ENCODE measurements at regions not wholly inside any gene's neighbourhood (a gene's known extent, or its start where the extent isn't known, plus 50 kb on each side); places are given as distances from the start of the nearest gene placed in this dataset.

DNA sequence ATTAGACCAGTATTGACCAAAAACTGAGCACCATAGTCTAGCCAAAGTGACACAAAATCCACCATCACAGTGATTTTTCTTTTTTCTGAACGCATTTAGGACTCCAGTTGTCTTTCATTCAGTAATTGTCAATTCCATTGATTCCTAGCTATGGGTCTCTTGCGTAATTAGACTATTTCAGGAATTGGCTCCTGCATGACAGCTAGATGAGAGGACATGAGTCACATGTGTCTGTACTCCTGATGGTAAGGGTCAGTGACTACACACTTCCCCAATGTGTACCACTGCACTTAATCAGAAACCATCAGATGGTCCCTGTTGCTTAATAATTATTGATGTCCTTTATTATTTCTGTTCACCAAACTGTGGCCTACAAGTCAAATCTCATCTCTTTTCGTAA lies 469.5 kb downstream of the POM121L12 start:
- DNase-seq (ENCODE audit: low spot score): peak; percentile 76

- DNase-seq (ENCODE audit: low spot score): no peak
These were observed 482.9 kb downstream of the POM121L12 start for GRCh38 chr7:53518319-53518718.

DNA sequence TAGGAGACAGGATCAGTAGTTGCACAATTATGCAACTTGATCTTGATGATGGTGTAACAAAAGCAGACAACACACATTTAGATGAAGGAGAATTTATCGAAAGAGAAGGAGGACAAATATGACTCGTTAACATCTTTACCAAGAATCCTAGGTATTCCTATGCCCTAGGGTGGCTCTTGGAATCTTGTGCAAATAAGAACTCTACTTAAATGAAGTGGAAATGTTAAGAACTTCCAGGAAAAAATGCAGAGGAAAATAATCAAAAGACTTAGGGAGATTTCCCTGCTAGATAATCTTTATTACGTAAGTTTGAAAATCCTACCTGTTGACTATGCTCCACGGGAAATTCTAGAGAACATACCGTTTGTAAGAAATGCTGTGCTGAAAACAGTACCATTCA lies 485.4 kb downstream of the POM121L12 start:
- no peak for DNase-seq (ENCODE audit: low spot score)

DNA sequence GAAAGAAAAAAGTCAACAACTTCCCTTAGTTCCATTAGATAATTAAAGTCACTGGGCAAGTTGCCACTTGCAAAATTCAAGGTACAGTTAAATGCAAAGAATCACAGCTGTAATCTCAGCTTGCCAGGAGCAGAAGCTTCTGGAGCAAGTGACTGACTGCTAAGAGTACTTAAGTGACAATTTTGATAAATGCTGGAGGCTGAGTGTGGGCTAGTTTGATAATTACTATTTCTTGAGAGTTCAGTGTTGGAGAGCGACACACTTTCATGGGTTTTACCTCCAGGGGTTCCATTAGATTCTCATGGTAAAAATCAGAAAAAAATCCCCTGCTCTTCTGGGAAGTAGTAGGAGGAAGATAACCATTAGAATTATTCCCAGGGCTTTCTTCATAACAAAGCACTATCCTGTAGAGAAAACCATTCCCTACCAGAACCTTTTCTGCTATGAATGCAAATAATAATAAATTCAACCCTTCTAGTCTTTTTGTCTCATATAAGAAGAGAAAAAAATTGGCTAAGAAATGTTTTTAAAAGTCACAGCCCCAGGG lies 486.3 kb downstream of the POM121L12 start:
- no peak for DNase-seq (ENCODE audit: low spot score)

DNA sequence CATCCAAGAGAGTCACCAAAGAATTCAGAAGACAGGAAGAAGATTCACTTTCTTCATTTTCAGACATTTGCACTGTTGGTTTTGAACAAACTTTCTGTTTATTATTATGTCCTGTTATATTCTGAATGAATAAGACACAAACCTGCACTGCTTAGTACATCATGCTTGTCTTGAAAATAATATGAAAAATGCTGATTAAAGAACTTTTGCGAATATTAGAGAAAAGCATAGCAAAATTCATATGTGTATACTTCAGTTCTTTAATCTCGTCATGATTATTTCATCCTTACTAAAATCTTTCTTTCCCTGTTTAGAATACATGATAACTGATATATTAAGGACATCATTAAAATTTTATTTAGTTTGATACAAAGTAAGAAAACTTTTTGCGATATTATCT lies 504.1 kb downstream of the POM121L12 start:
- DNase-seq (ENCODE audit: low spot score): no peak

GRCh38 chr7:53541475-53541874 lies 506.0 kb downstream of the POM121L12 start:
- DNase-seq (ENCODE audit: low spot score): no peak

GRCh38 chr7:53542157-53542556 lies 506.7 kb downstream of the POM121L12 start:
- no peak for DNase-seq (ENCODE audit: low spot score)

All from kidney tubule cell (primary cell).